H1 (cell line): ENCODE measurements at regions not wholly inside any gene's neighbourhood (a gene's known extent, or its start where the extent isn't known, plus 50 kb on each side); places are given as distances from the start of the nearest gene placed in this dataset.

Experiments used
- RNF2 ChIP-seq: fragments of 200-900, 300-1000 bp; sonication (generic); IDR thresholded peaks from 2 replicates; pipeline ENCODE4 v1.7.1; 2016; ENCODE audit warnings: borderline replicate concordance, low read depth, mild to moderate bottlenecking, antibody characterized with exemption, low read length; ENCODE audit not compliant: poor library complexity, severe bottlenecking; ENCODE audit errors: missing control alignments

GRCh38 chr5:113935453-113935852 is 422.0 kb downstream of the YTHDC2 start (continued):
- TF ChIP-seq RNF2: no peak
